AG10803 (cell line): ENCODE measurements at regions not wholly inside any gene's neighbourhood (a gene's known extent, or its start where the extent isn't known, plus 50 kb on each side); places are given as distances from the start of the nearest gene placed in this dataset.

Source experiments
- DNase-seq: peaks from one replicate; pipeline ENCODE4 v3.0.0; 2010; ENCODE audit warnings: low read depth
- H3K4me3 ChIP-seq: 2 replicates; pipeline ENCODE4 v1.5.1; 2011; ENCODE audit warnings: mild to moderate bottlenecking, low read length, control low read depth
- CTCF ChIP-seq: conservative IDR thresholded peaks from 2 replicates; pipeline ENCODE4 v1.5.1; 2011; ENCODE audit warnings: mild to moderate bottlenecking, low read length, control low read depth, inconsistent platforms

GRCh38 chrX:7647831-7648230 lies 195.1 kb upstream of the VCX start:
- no peak for DNase-seq
- H3K4me3 ChIP-seq = no peak overlapping the region
- TF ChIP-seq CTCF = no peak

- no peak overlapping the region for H3K4me3 ChIP-seq
- TF ChIP-seq CTCF = no peak
- no peak for DNase-seq
These were observed 201.8 kb upstream of the VCX start for GRCh38 chrX:7641141-7641540.

GRCh38 chrX:7640392-7640791 lies 202.6 kb upstream of the VCX start:
- no peak for DNase-seq
- no peak for TF ChIP-seq CTCF
- no peak overlapping the region for H3K4me3 ChIP-seq

- no peak for TF ChIP-seq CTCF
- no peak overlapping the region for H3K4me3 ChIP-seq
- no peak for DNase-seq
These were observed 204.8 kb upstream of the VCX start for GRCh38 chrX:7638078-7638710.

- no peak overlapping the region for H3K4me3 ChIP-seq
- no peak for TF ChIP-seq CTCF
- DNase-seq = no peak
These were observed 205.9 kb upstream of the VCX start for GRCh38 chrX:7637066-7637465.

GRCh38 chrX:7635604-7636003 lies 207.4 kb upstream of the VCX start:
- no peak for DNase-seq
- TF ChIP-seq CTCF = no peak
- H3K4me3 ChIP-seq = no peak overlapping the region

GRCh38 chrX:7620560-7620959 lies 222.4 kb upstream of the VCX start:
- no peak for TF ChIP-seq CTCF
- DNase-seq = no peak

More at GRCh38 chrX:7620560-7620959, 222.4 kb upstream of the VCX start:
- H3K4me3 ChIP-seq = no peak overlapping the region
